Common myeloid progenitor, CD34-positive (primary cell): ENCODE measurements at regions not wholly inside any gene's neighbourhood (a gene's known extent, or its start where the extent isn't known, plus 50 kb on each side); places are given as distances from the start of the nearest gene placed in this dataset.
"Not testable (repeated sequence)": the region's sequence is repeated elsewhere in the genome, so short reads cannot be mapped to it uniquely, and the experiment has no call there.

Source experiments
- CTCF ChIA-PET: fragments of 350-600 bp; sonication (Branson Sonifier 250); formaldehyde crosslinking; loops from one replicate; lab custom pipeline; 2021; ENCODE audit warnings: antibody characterized with exemption; lab: Charles Lee
- POLR2A ChIA-PET: fragments of 350-600 bp; sonication (Branson Sonifier 250); formaldehyde crosslinking; loops from one replicate; lab custom pipeline; 2021; ENCODE audit warnings: antibody characterized with exemption; lab: Charles Lee
- DNase-seq, 3 donors: peaks; one replicate each; pipeline versions ENCODE4 v3.0.0 to v3.0.0-alpha.2; 2013
- H3K27ac ChIP-seq, 2 experiments: 1 replicate in 1 of 2; 2 replicates in 1 of 2; pipeline ENCODE4 v1.7.0; 2013; ENCODE audit warnings: inconsistent platforms in 2 of 2, low read length in 2 of 2, mild to moderate bottlenecking in 2 of 2, low read depth in 1 of 2, moderate library complexity in 1 of 2; ENCODE audit not compliant: severe bottlenecking in 2 of 2, insufficient read depth in 1 of 2, poor library complexity in 1 of 2
- H3K27me3 ChIP-seq, 5 experiments: replicated peaks in 2 of 5; 1 replicate in 3 of 5; 2 replicates in 2 of 5; pipeline versions ENCODE4 v1.6.1 to v1.7.0; 2013; ENCODE audit warnings: low read length in 4 of 5, mild to moderate bottlenecking in 2 of 5, moderate library complexity in 2 of 5, inconsistent platforms in 1 of 5; ENCODE audit not compliant: insufficient read depth in 5 of 5, control insufficient read depth in 4 of 5
- H3K36me3 ChIP-seq, 4 experiments: 1 replicate in 2 of 4; 2 replicates in 2 of 4; pipeline versions ENCODE4 v1.6.1 to v1.7.0; 2013; ENCODE audit warnings: low read length in 3 of 4, control low read depth in 1 of 4, mild to moderate bottlenecking in 1 of 4; ENCODE audit not compliant: control insufficient read depth in 4 of 4, insufficient read depth in 4 of 4
- H3K4me1 ChIP-seq, 4 experiments: 1 replicate in 3 of 4; 2 replicates in 1 of 4; pipeline versions ENCODE4 v1.6.1 to v1.7.1; 2013; ENCODE audit warnings: low read length in 3 of 4, mild to moderate bottlenecking in 3 of 4, control low read depth in 1 of 4, inconsistent platforms in 1 of 4, moderate library complexity in 1 of 4; ENCODE audit not compliant: control insufficient read depth in 4 of 4, insufficient read depth in 4 of 4; ENCODE audit errors: control extremely low read depth in 1 of 4
- H3K4me3 ChIP-seq, 7 experiments: 1 replicate in 4 of 7; 2 replicates in 3 of 7; pipeline versions ENCODE4 v1.5.1 to v1.7.0; 2013; ENCODE audit warnings: mild to moderate bottlenecking in 7 of 7, low read length in 6 of 7, moderate library complexity in 6 of 7, inconsistent platforms in 2 of 7, low read depth in 2 of 7, control low read depth in 1 of 7; ENCODE audit not compliant: insufficient read depth in 4 of 7, control insufficient read depth in 1 of 7; ENCODE audit errors: extremely low read depth in 1 of 7
- H3K9me3 ChIP-seq, 5 experiments: 1 replicate in 4 of 5; 2 replicates in 1 of 5; pipeline versions ENCODE4 v1.6.1 to v1.7.1; 2013; ENCODE audit warnings: low read length in 4 of 5, mild to moderate bottlenecking in 2 of 5, inconsistent platforms in 1 of 5, low read depth in 1 of 5, moderate library complexity in 1 of 5; ENCODE audit not compliant: control insufficient read depth in 4 of 5, insufficient read depth in 2 of 5; ENCODE audit errors: control extremely low read depth in 1 of 5
- WGBS: methylation state at CpG from one replicate; pipeline ENCODE4 v1.1.5; 2013; ENCODE audit not compliant: insufficient coverage; 5-methylcytosine and 5-hydroxymethylcytosine counted together

GRCh38 chr13:40042991-40043390 is 387.5 kb downstream of the COG6 start:
- Histone ChIP-seq H3K27me3 (peaks cover 0 to 3% (median 0%) of the 10 kb centered on the region in 5 experiments), H3K4me3 (no peak overlapping the region), H3K36me3 (no peaks in the 10 kb centered on the region), H3K27ac (no peak overlapping the region), H3K9me3 (no peaks in the 10 kb centered on the region), H3K4me1 (no peaks in the 10 kb centered on the region)
- no peak for DNase-seq
- POLR2A ChIA-PET: no interaction called here
- no CpG with 5 or more reads among the region's 3 CpGs for WGBS
- CTCF ChIA-PET: interaction anchor here (1.3 to 1.6 kb wide), 2 partner anchors 39 to 82 kb away, joined by 3 read pairs; no protein-coding TSS in a partner anchor

GRCh38 chr13:40043764-40044163 is 388.3 kb downstream of the COG6 start:
- H3K4me3 ChIP-seq: no peak overlapping the region
- no peaks in the 10 kb centered on the region for H3K9me3 ChIP-seq
- H3K36me3 ChIP-seq: no peaks in the 10 kb centered on the region
- H3K27ac ChIP-seq: no peak overlapping the region
- CTCF ChIA-PET: no interaction called here
- POLR2A ChIA-PET: no interaction called here
- H3K4me1 ChIP-seq: no peaks in the 10 kb centered on the region
- WGBS: 89% methylated on average over 2 of the region's 3 CpGs
- peaks cover 0 to 3% (median 0%) of the 10 kb centered on the region in 5 experiments for H3K27me3 ChIP-seq
- DNase-seq: no peak

GRCh38 chr13:40047322-40047771 is 391.9 kb downstream of the COG6 start:
- Histone ChIP-seq H3K4me1 (no peaks in the 10 kb centered on the region), H3K27ac (no peak overlapping the region), H3K36me3 (no peaks in the 10 kb centered on the region), H3K9me3 (no peaks in the 10 kb centered on the region), H3K4me3 (no peak overlapping the region), H3K27me3 (peaks cover 0 to 3% (median 0%) of the 10 kb centered on the region in 5 experiments)
- 94% methylated on average over 3 of the region's 5 CpGs for WGBS
- POLR2A ChIA-PET: no interaction called here
- CTCF ChIA-PET: no interaction called here
- DNase-seq: no peak

- no peak overlapping the region for H3K4me3 ChIP-seq
- peaks cover 0 to 3% (median 0%) of the 10 kb centered on the region in 5 experiments for H3K27me3 ChIP-seq
- no peaks in the 10 kb centered on the region for H3K36me3 ChIP-seq
- ChIA-PET CTCF (no interaction called here), POLR2A (no interaction called here)
- no peaks in the 10 kb centered on the region for H3K4me1 ChIP-seq
- no peaks in the 10 kb centered on the region for H3K9me3 ChIP-seq
- no peak overlapping the region for H3K27ac ChIP-seq
- no peak for DNase-seq
- WGBS: 93% methylated on average over 4 of the region's 5 CpGs
Observed at GRCh38 chr13:40048551-40048950, 393.1 kb downstream of the COG6 start.

GRCh38 chr13:40052954-40053353 is 397.5 kb downstream of the COG6 start:
- H3K4me1 ChIP-seq: no peaks in the 10 kb centered on the region
- no peaks in the 10 kb centered on the region for H3K36me3 ChIP-seq
- CTCF ChIA-PET: no interaction called here
- H3K27me3 ChIP-seq: no peaks in the 10 kb centered on the region
- H3K4me3 ChIP-seq: no peak overlapping the region
- POLR2A ChIA-PET: no interaction called here
- peaks cover 0 to 4% (median 0%) of the 10 kb centered on the region in 5 experiments for H3K9me3 ChIP-seq
- H3K27ac ChIP-seq: no peak overlapping the region
- DNase-seq: no peak

GRCh38 chr13:40053401-40053800 is 397.9 kb downstream of the COG6 start:
- Histone ChIP-seq H3K27ac (no peak overlapping the region), H3K27me3 (no peaks in the 10 kb centered on the region), H3K9me3 (peaks cover 0 to 4% (median 0%) of the 10 kb centered on the region in 5 experiments), H3K4me1 (no peaks in the 10 kb centered on the region), H3K36me3 (no peaks in the 10 kb centered on the region), H3K4me3 (no peak overlapping the region)
- 94% methylated on average over 2 of the region's 4 CpGs for WGBS
- ChIA-PET POLR2A (no interaction called here), CTCF (interaction anchor here (0.7 kb wide), 1 partner anchor 628 kb away, joined by 3 read pairs; no protein-coding TSS in a partner anchor)
- no peak for DNase-seq

GRCh38 chr13:40054422-40054821 is 399.0 kb downstream of the COG6 start:
- POLR2A ChIA-PET, CTCF ChIA-PET, H3K4me3 ChIP-seq, H3K27me3 ChIP-seq, H3K4me1 ChIP-seq, H3K36me3 ChIP-seq, DNase-seq, H3K27ac ChIP-seq, H3K9me3 ChIP-seq: not testable (repeated sequence)
- no CpG with 5 or more reads among the region's 3 CpGs for WGBS
